ENCODE measurements at regions not wholly inside any gene's neighbourhood (a gene's known extent, or its start where the extent isn't known, plus 50 kb on each side); places are given as distances from the start of the nearest gene placed in this dataset.

- H3K4me1 ChIP-seq = no peaks in the 10 kb centered on the region
- DNase-seq = no peak
Measured at GRCh38 chr7:136230210-136230609, 253.1 kb upstream of the MTPN start.

GRCh38 chr7:136229790-136230189 lies 252.6 kb upstream of the MTPN start:
- no peak for TF ChIP-seq POLR2A (IDR thresholded peaks at IDR 0.05)
- no peak for TF ChIP-seq CTCF (IDR thresholded peaks at IDR 0.05)
- no peak for TF ChIP-seq POLR2AphosphoS5 (IDR thresholded peaks at IDR 0.05)
- no peak for TF ChIP-seq EP300 (IDR thresholded peaks at IDR 0.05)
- Histone ChIP-seq H3K4me3 (no peak overlapping the region), H3K9me3 (peaks cover 0 to 6% (median 3%) of the 10 kb centered on the region in 4 donors), H3K27ac (no peak overlapping the region), H3K4me1 (no peaks in the 10 kb centered on the region), H3K27me3 (no peaks in the 10 kb centered on the region), H3K36me3 (no peaks in the 10 kb centered on the region)
- ATAC-seq (ENCODE audit: low FRiP score in 2 of 2) (no peak), DNase-seq (no peak)
- 92 to 97% methylated on average over 1 of the region's 1 CpG for WGBS, 2 donors

More at GRCh38 chr7:136230210-136230609, 253.1 kb upstream of the MTPN start:
- no peak overlapping the region for H3K4me3 ChIP-seq
- ATAC-seq (ENCODE audit: low FRiP score in 2 of 2) = no peak
- H3K27ac ChIP-seq = no peak overlapping the region
- H3K27me3 ChIP-seq = no peaks in the 10 kb centered on the region
- no peaks in the 10 kb centered on the region for H3K36me3 ChIP-seq
- WGBS, 2 donors = 67 to 74% methylated on average over 1 of the region's 1 CpG
- no peak for TF ChIP-seq POLR2A (IDR thresholded peaks at IDR 0.05)
- no peak for TF ChIP-seq EP300 (IDR thresholded peaks at IDR 0.05)
- TF ChIP-seq POLR2AphosphoS5 (IDR thresholded peaks at IDR 0.05) = no peak
- TF ChIP-seq CTCF (IDR thresholded peaks at IDR 0.05) = no peak
- peaks cover 0 to 6% (median 3%) of the 10 kb centered on the region in 4 donors for H3K9me3 ChIP-seq

- H3K27me3 ChIP-seq = no peaks in the 10 kb centered on the region
- no peaks in the 10 kb centered on the region for H3K4me1 ChIP-seq
- peaks cover 0 to 6% (median 3%) of the 10 kb centered on the region in 4 donors for H3K9me3 ChIP-seq
- no peak overlapping the region for H3K27ac ChIP-seq
- H3K4me3 ChIP-seq = no peak overlapping the region
- WGBS, 2 donors = 50 to 59% methylated on average over 3 of the region's 3 CpGs
- no peak for DNase-seq
- H3K36me3 ChIP-seq = no peaks in the 10 kb centered on the region
- no peak for TF ChIP-seq EP300 (IDR thresholded peaks at IDR 0.05)
- TF ChIP-seq POLR2A (IDR thresholded peaks at IDR 0.05) = no peak
- no peak for TF ChIP-seq POLR2AphosphoS5 (IDR thresholded peaks at IDR 0.05)
- no peak for TF ChIP-seq CTCF (IDR thresholded peaks at IDR 0.05)
- no peak for ATAC-seq (ENCODE audit: low FRiP score in 2 of 2)
Measured at GRCh38 chr7:136228171-136228570, 251.0 kb upstream of the MTPN start.

- 58 to 70% methylated on average over 1 of the region's 1 CpG for WGBS, 2 donors
- ATAC-seq (ENCODE audit: low FRiP score in 2 of 2) (no peak), DNase-seq (no peak)
- Histone ChIP-seq H3K9me3 (no peaks in the 10 kb centered on the region), H3K4me3 (no peak overlapping the region), H3K4me1 (no peaks in the 10 kb centered on the region), H3K27me3 (no peaks in the 10 kb centered on the region), H3K27ac (no peak overlapping the region), H3K36me3 (no peaks in the 10 kb centered on the region)
- no peak for TF ChIP-seq POLR2A (IDR thresholded peaks at IDR 0.05)
Measured at GRCh38 chr7:136214356-136214755, 237.2 kb upstream of the MTPN start.

GRCh38 chr7:136213012-136213411 lies 235.9 kb upstream of the MTPN start:
- no peaks in the 10 kb centered on the region for H3K9me3 ChIP-seq
- no peaks in the 10 kb centered on the region for H3K27me3 ChIP-seq
- no peaks in the 10 kb centered on the region for H3K36me3 ChIP-seq
- ATAC-seq (ENCODE audit: low FRiP score in 2 of 2) (no peak), DNase-seq (peak in 1 of 2 donors; percentile 52)
- no peak overlapping the region for H3K27ac ChIP-seq
- H3K4me1 ChIP-seq = no peaks in the 10 kb centered on the region
- TF ChIP-seq CTCF (IDR thresholded peaks at IDR 0.05) (no peak), POLR2AphosphoS5 (IDR thresholded peaks at IDR 0.05) (no peak), POLR2A (IDR thresholded peaks at IDR 0.05) (no peak), EP300 (IDR thresholded peaks at IDR 0.05) (no peak)
- WGBS, 2 donors = 92 to 93% methylated on average over 12 of the region's 12 CpGs
- H3K4me3 ChIP-seq = no peak overlapping the region

Measured in upper lobe of left lung (tissue), 6 donors.